Activated CD4-positive, alpha-beta T cell treated with anti-CD3 and anti-CD28 coated beads for 48 hours (primary cell): ENCODE measurements at regions not wholly inside any gene's neighbourhood (a gene's known extent, or its start where the extent isn't known, plus 50 kb on each side); places are given as distances from the start of the nearest gene placed in this dataset.
"Not testable (repeated sequence)": the region's sequence is repeated elsewhere in the genome, so short reads cannot be mapped to it uniquely, and the experiment has no call there.

Experiments
- DNase-seq: peaks from one replicate; pipeline ENCODE4 v3.0.0-alpha.2; 2020

GRCh38 chr5:100188778-100189177, 346.4 kb upstream of the FAM174A start:
- no peak for DNase-seq

- no peak for DNase-seq
These were observed 346.8 kb upstream of the FAM174A start for GRCh38 chr5:100188339-100188738.

GRCh38 chr5:100186181-100186580, 349.0 kb upstream of the FAM174A start:
- no peak for DNase-seq

GRCh38 chr5:100182402-100182801, 352.8 kb upstream of the FAM174A start:
- DNase-seq = no peak

GRCh38 chr5:100175346-100175745, 359.8 kb upstream of the FAM174A start:
- DNase-seq = no peak

DNA sequence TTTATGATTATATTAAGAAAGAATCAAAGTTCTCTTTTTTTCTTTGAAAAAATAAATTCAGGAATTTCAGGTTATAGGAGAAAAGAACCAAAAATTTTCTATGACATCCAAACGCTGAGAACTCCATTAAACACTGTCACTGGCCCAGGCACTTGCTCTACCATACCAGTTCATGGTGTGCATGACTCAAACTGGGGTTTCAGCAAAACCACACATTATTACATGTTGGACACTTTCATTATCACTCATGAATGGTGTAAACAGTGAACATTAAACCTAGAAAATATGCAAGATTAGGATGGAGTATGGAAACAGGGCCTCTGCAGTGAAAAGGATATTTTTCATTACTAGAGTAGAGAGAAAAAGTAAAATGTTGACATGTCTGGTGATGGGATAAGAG, 369.9 kb upstream of the FAM174A start:
- no peak for DNase-seq

- no peak for DNase-seq
These were observed 373.3 kb upstream of the FAM174A start for GRCh38 chr5:100161868-100162267.

DNA sequence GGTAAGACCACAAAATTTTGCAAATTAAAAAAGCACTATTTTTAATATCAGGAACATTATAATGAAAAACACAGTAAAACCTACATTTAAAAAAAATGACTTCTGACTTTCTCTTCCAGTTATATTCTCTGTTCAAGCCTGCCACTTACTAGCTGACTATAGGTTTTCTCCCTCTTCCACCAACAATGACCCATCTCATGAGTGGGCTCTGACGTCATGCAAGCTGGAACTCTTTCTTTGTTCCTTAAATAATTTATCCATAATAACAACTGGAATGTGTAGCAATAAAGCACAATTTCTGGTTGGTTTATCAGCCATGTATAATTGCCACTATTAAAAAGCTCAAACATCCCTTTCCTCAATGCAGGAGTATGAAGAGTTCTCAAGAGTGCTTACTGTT, 378.1 kb upstream of the FAM174A start:
- no peak for DNase-seq

- no peak for DNase-seq
These were observed 386.9 kb upstream of the FAM174A start for GRCh38 chr5:100148239-100148638.

DNA sequence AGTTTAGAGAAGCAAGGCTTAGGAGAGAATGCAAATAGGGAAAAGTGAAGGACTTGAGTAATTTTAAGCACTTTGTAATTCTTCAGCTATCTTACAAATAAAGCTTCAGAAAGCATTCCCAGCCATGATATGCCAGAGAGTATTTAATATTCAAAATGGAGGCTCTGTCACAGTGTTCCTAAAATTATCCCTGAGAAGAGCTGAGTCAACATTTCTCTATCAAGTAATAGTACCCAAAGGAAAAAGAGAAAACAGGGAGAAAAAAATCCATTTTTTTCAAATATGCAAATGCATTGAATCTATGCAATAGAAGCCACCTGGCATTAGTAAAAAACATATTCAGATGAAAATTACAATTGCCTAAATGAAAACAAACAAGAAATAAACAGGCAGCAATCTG, 392.6 kb upstream of the FAM174A start:
- no peak for DNase-seq

- no peak for DNase-seq
These were observed 404.0 kb upstream of the FAM174A start for GRCh38 chr5:100131161-100131560.

DNA sequence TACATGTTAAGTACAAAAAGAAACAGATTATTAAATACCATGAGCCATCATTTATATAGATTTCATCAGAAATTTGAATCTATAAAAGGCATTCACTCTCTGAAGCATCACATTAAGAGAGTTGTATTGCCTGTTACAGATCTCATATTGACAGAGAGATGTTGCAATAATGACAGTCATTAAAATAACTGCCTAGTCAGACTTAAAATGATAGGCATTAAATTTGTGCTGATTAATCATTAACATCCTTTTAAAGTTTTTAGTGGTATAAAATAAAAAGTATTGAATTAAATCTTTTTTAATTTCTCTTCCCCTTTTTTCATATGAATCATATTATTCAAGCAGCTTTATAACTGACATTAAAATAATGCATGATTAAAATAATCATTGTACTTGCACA, 404.9 kb upstream of the FAM174A start:
- no peak for DNase-seq

- no peak for DNase-seq
These were observed 415.3 kb upstream of the FAM174A start for GRCh38 chr5:100119903-100120302.

DNA sequence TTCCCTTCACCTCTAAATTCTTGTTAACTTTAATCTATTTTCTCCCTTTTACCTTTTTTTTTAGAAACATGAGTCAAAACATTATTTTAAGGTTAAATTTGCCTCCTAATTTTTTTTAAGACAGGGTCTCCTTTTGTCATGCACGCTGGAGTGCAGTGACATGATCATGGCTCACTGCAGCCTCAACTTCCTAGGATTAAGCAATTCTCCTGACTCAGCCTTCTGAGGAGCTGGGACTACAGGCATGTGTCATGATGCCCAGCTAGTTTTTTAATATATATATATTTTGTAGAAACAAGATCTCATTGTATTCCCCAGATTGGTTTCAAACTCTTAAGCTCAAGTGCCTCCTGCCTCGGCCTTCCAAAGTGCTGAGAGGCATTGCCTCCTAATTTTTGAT, 424.7 kb upstream of the FAM174A start:
- no peak for DNase-seq

DNA sequence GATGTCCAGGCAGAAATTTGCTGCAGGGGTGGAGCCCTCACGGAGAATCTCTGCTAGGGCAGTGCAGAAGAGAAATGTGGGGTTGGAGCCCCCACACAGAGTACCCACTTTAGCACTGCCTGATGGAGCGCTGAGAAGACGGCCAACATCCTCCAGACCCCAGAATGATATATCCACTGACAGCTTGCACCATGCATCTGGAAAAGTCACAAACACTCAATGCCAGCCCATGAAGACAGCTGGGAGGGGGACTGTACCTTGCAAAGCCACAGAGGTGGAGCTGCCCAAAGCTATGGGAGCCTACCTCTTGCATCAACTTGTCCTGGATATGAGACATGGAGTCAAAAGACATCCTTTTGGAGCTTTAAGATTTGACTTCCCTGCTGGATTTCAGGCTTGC, 426.3 kb upstream of the FAM174A start:
- no peak for DNase-seq

DNA sequence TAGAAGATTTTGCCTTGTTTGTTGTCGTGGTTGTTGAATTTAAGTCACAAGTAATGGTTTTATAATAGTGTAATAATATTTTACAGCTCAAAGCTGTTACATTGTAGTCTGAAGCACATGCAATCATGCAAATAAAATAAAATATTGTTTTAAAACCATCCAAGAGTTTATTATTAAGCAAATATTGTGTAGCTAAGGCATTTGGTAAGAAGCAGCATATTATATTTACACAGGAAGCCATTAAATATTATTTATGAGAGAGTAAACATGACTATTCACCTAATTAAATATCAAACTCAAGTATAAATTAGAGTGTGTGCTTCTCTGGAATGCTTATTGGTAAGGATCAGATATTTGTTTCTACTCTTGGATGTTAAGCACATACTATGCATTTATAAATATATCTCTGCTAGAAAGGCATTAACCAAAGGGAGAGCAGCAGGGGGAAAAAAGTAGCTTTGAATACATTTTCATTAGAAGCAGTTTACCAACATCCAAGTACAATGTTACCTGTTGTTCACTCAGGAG, 431.5 kb upstream of the FAM174A start:
- not testable (repeated sequence) for DNase-seq

DNA sequence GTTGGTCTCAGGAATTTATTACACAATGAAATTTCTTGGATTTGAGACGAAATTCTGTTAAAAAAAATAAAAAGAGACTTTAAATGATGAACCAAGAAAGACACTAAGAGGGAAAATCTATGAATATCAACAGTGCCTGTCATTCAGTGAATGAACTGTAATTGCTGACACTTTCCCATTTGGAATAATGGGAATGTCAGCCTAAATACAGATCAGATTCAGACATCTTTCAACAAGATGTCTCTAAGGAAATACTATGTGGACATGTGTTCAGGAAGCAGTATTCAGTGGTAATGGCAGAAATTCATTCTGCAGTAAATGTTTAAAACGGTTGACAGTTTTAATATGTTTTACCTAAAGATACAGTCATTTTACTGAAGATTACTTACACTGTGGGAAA, 433.7 kb upstream of the FAM174A start:
- DNase-seq = not testable (repeated sequence)

GRCh38 chr5:100096328-100096727, 438.8 kb upstream of the FAM174A start:
- not testable (repeated sequence) for DNase-seq

- DNase-seq = not testable (repeated sequence)
These were observed 454.5 kb upstream of the FAM174A start for GRCh38 chr5:100080703-100081102.

DNA sequence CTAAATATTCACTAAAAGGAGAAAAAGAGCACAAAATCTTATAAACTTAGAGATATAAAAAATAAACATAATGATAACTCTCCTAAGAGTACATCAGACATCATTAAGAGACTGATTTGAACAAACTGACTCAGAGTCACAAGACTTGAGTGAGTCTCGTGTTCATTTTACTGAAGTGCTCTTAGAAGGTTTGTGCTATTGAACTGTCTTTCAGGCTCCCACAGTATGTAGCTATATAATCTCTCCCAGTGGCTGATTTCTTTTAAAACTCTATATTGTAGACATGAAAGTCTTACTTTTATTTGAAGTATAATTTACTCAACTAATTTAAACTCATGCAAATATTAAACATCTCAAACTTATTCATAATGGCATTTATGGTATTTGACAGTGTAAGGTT, 456.0 kb upstream of the FAM174A start:
- DNase-seq = not testable (repeated sequence)

GRCh38 chr5:100066020-100066419, 469.2 kb upstream of the FAM174A start:
- DNase-seq = not testable (repeated sequence)

DNA sequence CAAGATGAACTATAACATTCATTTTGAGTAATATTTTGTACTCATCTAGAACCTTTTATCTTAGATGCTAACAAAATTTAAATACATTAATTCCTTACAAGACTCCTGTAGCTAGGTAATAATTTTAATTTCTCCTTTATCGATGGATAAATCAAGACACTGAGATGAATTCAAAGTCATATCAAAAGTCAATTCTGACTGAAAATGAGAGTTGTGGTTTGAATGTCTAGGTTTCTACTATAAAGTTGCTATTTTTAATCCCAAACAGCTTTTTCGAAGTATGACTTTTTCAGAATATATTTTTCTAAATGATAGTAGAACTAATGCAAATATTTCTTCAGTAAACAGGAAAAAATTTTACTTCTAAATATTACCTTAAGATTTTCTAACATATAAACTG, 491.7 kb upstream of the FAM174A start:
- no peak for DNase-seq

GRCh38 chr5:100026606-100027005, 508.6 kb upstream of the FAM174A start:
- no peak for DNase-seq

DNA sequence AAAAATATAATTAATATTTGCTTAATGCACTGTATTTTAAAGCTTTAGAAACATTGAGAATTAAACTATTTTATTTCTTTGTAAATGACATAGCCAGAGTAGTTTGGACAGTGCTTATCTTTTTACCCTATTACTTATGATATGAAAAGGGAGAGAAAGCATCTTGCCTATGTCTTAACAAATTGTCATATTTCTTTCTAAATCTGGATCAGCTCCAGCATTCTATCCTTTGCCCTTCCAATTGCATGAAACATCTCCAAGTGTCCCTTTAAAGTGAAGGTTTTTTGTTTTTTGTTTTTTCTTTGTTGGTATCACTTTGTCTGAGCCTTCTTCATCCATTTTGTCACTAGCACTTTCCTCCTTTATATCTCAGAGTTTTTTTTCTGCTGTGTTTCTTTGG, 511.6 kb upstream of the FAM174A start:
- no peak for DNase-seq

DNA sequence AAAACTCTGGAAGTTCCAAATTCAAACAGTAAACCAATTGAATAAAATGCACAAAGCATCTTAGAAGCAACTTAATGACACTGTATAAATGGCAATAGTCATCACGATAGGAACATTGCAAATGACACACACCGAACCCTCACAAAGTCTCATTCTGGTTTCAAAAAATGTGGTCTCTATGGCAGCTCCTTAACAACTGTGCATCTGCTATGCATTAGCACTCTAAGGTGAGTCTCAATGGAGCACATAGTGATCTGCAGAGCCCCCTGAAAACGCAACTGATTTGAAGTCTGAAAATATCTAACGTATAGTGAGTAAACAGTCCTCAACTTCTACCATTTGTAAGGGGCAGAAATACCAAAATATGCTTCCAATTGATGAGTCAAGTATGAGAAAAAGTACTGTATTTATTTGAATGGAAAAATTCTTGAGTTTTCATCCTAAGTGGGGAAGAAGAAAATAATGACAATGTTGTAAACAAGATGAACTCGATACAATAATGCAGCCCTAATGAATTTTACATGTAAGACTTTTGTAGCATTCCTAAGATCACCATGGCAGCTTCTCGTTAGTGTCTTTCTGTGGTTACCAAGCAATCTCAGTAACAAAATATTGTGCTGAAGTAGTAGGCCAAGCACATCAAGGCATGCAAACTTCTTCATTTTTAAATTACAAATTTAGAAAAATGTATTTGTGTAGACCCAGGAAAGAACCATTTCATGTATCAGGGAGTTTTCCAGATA, 517.5 kb upstream of the FAM174A start:
- DNase-seq = no peak
